ENCODE measurements at regions not wholly inside any gene's neighbourhood (a gene's known extent, or its start where the extent isn't known, plus 50 kb on each side); places are given as distances from the start of the nearest gene placed in this dataset.

GRCh38 chr19:31671411-31672035, 322.3 kb upstream of the TSHZ3 start:
- no peak overlapping the region for H3K4me3 ChIP-seq (ENCODE audit: low read depth, low read length)
- no peak for TF ChIP-seq CTCF (IDR thresholded peaks at IDR 0.05; ENCODE audit: insufficient read depth, low read depth, low read length)
- H3K36me3 ChIP-seq (ENCODE audit: control insufficient read depth, insufficient read depth, low read length): no peaks in the 10 kb centered on the region
- ChIA-PET POLR2A (no interaction called here), CTCF (no interaction called here)
- H3K27me3 ChIP-seq (ENCODE audit: control insufficient read depth, insufficient read depth, low read length): no peaks in the 10 kb centered on the region
- DNase-seq (ENCODE audit: low read depth): no peak

GRCh38 chr19:31674503-31675192, 325.4 kb upstream of the TSHZ3 start:
- TF ChIP-seq CTCF (IDR thresholded peaks at IDR 0.05; ENCODE audit: insufficient read depth, low read depth, low read length): no peak
- POLR2A ChIA-PET: no interaction called here
- no peak overlapping the region for H3K4me3 ChIP-seq (ENCODE audit: low read depth, low read length)
- no peaks in the 10 kb centered on the region for H3K27me3 ChIP-seq (ENCODE audit: control insufficient read depth, insufficient read depth, low read length)
- CTCF ChIA-PET: no interaction called here
- no peak for DNase-seq (ENCODE audit: low read depth)
- H3K36me3 ChIP-seq (ENCODE audit: control insufficient read depth, insufficient read depth, low read length): no peaks in the 10 kb centered on the region

- H3K4me3 ChIP-seq (ENCODE audit: low read depth, low read length): no peak overlapping the region
- no peak for DNase-seq (ENCODE audit: low read depth)
Observed at GRCh38 chr19:31675193-31675913, 326.1 kb upstream of the TSHZ3 start.

GRCh38 chr19:31676271-31677004, 327.2 kb upstream of the TSHZ3 start:
- Histone ChIP-seq H3K27me3 (ENCODE audit: control insufficient read depth, insufficient read depth, low read length) (no peaks in the 10 kb centered on the region), H3K36me3 (ENCODE audit: control insufficient read depth, insufficient read depth, low read length) (no peaks in the 10 kb centered on the region), H3K4me3 (ENCODE audit: low read depth, low read length) (no peak overlapping the region)
- ChIA-PET POLR2A (no interaction called here), CTCF (no interaction called here)
- no peak for TF ChIP-seq CTCF (IDR thresholded peaks at IDR 0.05; ENCODE audit: insufficient read depth, low read depth, low read length)
- no peak for DNase-seq (ENCODE audit: low read depth)

More at GRCh38 chr19:31675193-31675913, 326.1 kb upstream of the TSHZ3 start:
- no peak for TF ChIP-seq CTCF (IDR thresholded peaks at IDR 0.05; ENCODE audit: insufficient read depth, low read depth, low read length)
- ChIA-PET CTCF (no interaction called here), POLR2A (no interaction called here)
- Histone ChIP-seq H3K27me3 (ENCODE audit: control insufficient read depth, insufficient read depth, low read length) (no peaks in the 10 kb centered on the region), H3K36me3 (ENCODE audit: control insufficient read depth, insufficient read depth, low read length) (no peaks in the 10 kb centered on the region)

GRCh38 chr19:31678421-31678820, 329.2 kb upstream of the TSHZ3 start:
- H3K36me3 ChIP-seq (ENCODE audit: control insufficient read depth, insufficient read depth, low read length): no peaks in the 10 kb centered on the region
- no peak for TF ChIP-seq CTCF (IDR thresholded peaks at IDR 0.05; ENCODE audit: insufficient read depth, low read depth, low read length)
- H3K27me3 ChIP-seq (ENCODE audit: control insufficient read depth, insufficient read depth, low read length): no peaks in the 10 kb centered on the region
- DNase-seq (ENCODE audit: low read depth): no peak
- CTCF ChIA-PET: no interaction called here
- H3K4me3 ChIP-seq (ENCODE audit: low read depth, low read length): no peak overlapping the region
- POLR2A ChIA-PET: no interaction called here

Measured in BJ (cell line).